LNCAP (cell line): ENCODE measurements at regions not wholly inside any gene's neighbourhood (a gene's known extent, or its start where the extent isn't known, plus 50 kb on each side); places are given as distances from the start of the nearest gene placed in this dataset.

Experiments
- TF ChIP-seq, protein P1 (sequence below): fragments of 450-650 bp; IDR thresholded peaks from 2 replicates; pipeline ENCODE4 v1.5.1; 2017; ENCODE audit warnings: mild to moderate bottlenecking

DNA sequence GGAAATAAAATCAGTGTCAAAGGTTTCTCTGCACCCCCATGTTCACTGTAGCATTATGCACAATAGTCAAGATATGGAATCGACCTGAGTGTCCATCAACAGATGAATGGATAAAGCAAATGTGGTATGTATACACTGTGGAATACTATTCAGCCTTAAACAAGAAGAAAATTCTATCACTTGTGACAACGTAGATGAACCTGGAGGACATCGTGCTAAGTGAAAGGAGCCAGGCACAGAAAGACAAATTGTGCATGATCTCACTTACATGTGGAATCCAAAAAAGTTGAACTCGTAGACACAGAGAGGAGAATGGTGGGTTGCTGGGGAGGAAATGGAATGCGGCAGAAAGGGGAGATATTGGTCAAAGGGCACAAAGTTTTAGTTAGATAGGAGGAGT lies 136.3 kb upstream of the ESR1 start:
- TF ChIP-seq, protein P1, sequence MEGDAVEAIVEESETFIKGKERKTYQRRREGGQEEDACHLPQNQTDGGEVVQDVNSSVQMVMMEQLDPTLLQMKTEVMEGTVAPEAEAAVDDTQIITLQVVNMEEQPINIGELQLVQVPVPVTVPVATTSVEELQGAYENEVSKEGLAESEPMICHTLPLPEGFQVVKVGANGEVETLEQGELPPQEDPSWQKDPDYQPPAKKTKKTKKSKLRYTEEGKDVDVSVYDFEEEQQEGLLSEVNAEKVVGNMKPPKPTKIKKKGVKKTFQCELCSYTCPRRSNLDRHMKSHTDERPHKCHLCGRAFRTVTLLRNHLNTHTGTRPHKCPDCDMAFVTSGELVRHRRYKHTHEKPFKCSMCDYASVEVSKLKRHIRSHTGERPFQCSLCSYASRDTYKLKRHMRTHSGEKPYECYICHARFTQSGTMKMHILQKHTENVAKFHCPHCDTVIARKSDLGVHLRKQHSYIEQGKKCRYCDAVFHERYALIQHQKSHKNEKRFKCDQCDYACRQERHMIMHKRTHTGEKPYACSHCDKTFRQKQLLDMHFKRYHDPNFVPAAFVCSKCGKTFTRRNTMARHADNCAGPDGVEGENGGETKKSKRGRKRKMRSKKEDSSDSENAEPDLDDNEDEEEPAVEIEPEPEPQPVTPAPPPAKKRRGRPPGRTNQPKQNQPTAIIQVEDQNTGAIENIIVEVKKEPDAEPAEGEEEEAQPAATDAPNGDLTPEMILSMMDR: no peak

DNA sequence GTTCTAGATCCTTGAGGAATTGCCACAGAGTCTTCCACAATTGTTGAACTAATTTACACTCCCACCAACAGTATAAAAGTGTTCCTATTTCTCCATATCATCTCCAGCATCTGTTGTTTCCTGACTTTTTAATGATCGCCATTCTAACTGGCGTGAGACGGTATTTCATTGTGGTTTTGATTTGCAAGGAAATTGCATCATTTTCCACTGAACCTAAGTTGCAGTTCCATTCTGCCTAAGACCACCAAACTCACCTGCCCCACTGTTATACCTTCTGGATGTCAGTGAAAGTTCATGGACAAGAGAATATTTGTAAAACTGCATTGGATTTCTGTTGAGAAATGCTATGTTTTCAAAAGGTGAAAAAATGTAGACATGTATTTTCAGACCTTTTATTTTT lies 132.9 kb upstream of the ESR1 start:
- TF ChIP-seq, protein P1: no peak

DNA sequence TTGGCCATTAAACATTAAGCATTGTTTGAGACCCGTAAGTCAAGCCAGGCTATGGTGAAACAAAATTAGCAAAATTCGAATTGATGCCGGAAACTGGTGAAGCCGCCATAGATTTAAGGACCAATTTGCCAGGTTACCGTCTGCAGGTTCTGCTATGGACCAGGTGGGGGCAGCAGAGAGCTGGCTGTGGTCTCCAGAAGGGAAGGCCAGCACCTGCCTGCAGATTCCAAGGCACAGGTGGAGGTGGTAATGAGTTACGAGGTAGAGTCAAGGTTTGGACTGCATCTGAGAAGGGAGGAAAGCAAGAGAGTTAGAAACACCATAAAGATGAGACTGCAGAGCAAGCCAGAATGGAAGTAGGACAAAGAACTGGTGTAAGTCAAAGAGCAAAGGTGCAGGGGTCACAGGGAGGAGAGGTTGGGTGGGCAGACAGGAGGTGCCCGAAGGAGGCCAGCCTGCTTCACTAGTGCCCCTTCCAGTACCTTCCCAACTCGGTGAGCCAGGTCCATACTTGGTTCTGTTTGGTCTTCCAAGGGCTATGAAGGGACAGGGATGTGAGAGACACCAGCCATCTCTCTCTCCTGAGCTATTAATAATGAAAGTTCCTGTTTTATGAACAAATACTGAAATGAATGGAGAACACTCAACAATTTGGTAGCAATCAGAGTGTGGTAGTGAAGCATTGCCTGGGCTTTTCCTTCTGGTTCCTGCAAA lies 131.6 kb upstream of the ESR1 start:
- TF ChIP-seq, protein P1: peak; percentile 98

DNA sequence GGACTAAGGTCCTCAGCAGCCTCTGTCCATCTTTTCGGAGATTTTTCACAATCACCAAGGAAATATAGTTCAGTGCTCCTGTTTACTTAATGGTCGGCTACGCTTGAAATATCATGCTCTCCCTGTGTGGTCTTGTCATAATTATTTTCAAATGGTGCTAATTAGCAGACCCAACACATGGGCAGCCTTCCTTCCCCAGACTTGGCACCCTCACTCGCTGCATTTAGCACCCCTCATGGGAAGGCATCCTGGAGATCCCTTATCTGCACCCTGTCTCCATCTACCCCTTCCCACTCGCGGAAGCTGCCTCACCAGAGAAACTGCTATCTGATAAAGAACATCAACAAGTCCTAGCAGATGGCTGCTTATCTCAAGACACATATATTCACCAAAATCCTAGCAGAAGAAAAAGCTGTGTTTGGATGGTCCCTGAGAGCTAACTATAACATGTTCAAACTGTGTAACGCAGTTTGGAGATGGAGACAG lies 131.0 kb upstream of the ESR1 start:
- TF ChIP-seq, protein P1: no peak

DNA sequence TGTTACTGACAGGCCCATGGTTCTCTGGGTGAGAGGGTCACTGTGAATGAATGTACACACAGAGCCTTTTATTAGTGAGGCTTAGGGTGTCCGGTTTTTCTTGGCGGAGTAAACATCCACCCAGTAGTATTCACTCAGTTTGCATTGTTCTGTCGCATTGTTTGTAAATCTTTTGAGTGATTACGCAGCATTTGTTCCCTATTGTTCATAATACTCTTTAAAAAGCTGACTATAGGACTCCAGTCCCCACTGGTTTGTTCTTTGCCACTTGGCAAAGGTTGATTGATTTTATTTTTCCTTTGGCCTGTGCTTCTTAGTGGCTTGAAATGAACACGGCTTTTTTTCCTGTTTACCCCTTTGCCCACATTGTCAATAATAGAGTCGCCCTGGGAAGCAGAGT lies 130.1 kb upstream of the ESR1 start:
- TF ChIP-seq, protein P1: no peak

DNA sequence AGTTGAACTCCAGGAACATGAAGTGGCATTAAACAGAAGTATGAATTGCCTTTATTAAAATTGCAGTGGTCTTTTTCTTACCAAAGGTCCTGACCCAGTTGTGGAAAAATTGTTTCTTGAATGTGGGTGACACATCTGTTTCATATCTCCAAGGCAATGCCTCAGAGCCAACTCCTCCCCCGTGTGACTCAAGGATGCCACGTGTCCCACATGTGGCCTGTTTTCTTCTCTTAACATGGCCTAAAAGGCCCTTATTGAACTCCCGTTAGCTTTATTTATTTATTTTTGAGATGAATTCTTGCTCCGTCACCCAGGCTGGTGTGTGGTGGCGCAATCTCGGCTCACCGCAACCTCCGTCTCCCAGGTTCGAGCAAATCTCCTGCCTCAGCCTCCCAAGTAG lies 128.4 kb upstream of the ESR1 start:
- TF ChIP-seq, protein P1: no peak

DNA sequence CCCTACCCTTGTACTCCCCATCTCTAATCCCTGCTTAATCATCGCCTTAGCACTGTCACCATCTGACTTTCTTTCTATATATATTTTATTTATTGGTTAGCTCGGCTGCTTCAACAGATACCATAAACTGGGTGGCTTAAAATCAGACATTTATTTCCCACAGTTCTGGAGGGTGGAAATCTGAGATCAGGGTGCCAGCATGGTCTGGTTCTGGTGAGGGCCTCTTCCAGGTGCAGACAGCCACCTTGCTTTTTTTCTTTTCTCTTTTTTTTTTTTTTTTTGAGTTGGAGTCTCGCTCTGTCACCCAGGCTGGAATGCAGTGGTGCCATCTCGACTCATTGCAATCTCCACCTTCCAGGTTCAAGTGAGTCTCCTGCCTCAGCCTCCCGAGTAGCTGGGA lies 127.5 kb upstream of the ESR1 start:
- TF ChIP-seq, protein P1: no peak
